Neural progenitor cell (in vitro differentiated cells): ENCODE measurements at regions not wholly inside any gene's neighbourhood (a gene's known extent, or its start where the extent isn't known, plus 50 kb on each side); places are given as distances from the start of the nearest gene placed in this dataset.

Source experiments
- DNase-seq: peaks from one replicate; pipeline ENCODE4 v3.0.0-alpha.2; 2016; ENCODE audit warnings: low spot score
- H2AFZ ChIP-seq: fragments of 200-600 bp; sonication (generic); replicated peaks from 2 replicates; pipeline ENCODE4 v1.6.1; 2016; ENCODE audit warnings: antibody characterized with exemption
- H3F3A ChIP-seq: fragments of 200-600 bp; sonication (generic); 2 replicates; pipeline ENCODE4 v1.6.1; 2016; ENCODE audit warnings: antibody characterized with exemption, low read depth
- H3K27ac ChIP-seq: fragments of 200-600 bp; sonication (generic); 2 replicates; pipeline ENCODE4 v1.5.1; 2016; ENCODE audit warnings: mild to moderate bottlenecking
- H3K27me3 ChIP-seq: fragments of 200-600 bp; sonication (generic); 2 replicates; pipeline ENCODE4 v1.6.1; 2016; ENCODE audit warnings: mild to moderate bottlenecking, moderate library complexity
- H3K36me3 ChIP-seq: fragments of 200-600 bp; sonication (generic); 2 replicates; pipeline ENCODE4 v1.5.1; 2016
- H3K4me1 ChIP-seq: fragments of 200-600 bp; sonication (generic); 2 replicates; pipeline ENCODE4 v1.6.1; 2016; ENCODE audit warnings: mixed run types
- H3K4me2 ChIP-seq: fragments of 200-600 bp; sonication (generic); 2 replicates; pipeline ENCODE4 v1.6.1; 2016
- H3K4me3 ChIP-seq: fragments of 200-600 bp; sonication (generic); 2 replicates; pipeline ENCODE4 v1.5.1; 2016
- H3K79me2 ChIP-seq: fragments of 200-600 bp; sonication (generic); 2 replicates; pipeline ENCODE4 v1.6.1; 2016; ENCODE audit warnings: low read depth
- H3K9ac ChIP-seq: fragments of 200-600 bp; sonication (generic); 2 replicates; pipeline ENCODE4 v1.6.1; 2016
- H3K9me3 ChIP-seq: fragments of 200-600 bp; sonication (generic); 2 replicates; pipeline ENCODE4 v1.5.1; 2016; ENCODE audit warnings: low read depth
- H4K20me1 ChIP-seq: fragments of 200-600 bp; sonication (generic); 2 replicates; pipeline ENCODE4 v1.6.1; 2016; ENCODE audit warnings: low read depth
- H3K27ac Mint-ChIP-seq: 3 replicates; pipeline ENCODE4 v1.8.0; 2021; ENCODE audit warnings: mixed read lengths
- H3K27me3 Mint-ChIP-seq: 2 replicates; pipeline ENCODE4 v1.8.0; 2022; ENCODE audit warnings: low read depth, mild to moderate bottlenecking, inconsistent platforms, moderate library complexity, mixed read lengths; ENCODE audit not compliant: insufficient read depth
- H3K36me3 Mint-ChIP-seq: 3 replicates; pipeline ENCODE4 v1.8.0; 2021; ENCODE audit warnings: mixed read lengths
- H3K4me1 Mint-ChIP-seq: 3 replicates; pipeline ENCODE4 v1.8.0; 2021; ENCODE audit warnings: mixed read lengths
- H3K4me3 Mint-ChIP-seq: 3 replicates; pipeline ENCODE4 v1.8.0; 2021; ENCODE audit warnings: mild to moderate bottlenecking, moderate library complexity, mixed read lengths
- H3K9me3 Mint-ChIP-seq: 3 replicates; pipeline ENCODE4 v1.8.0; 2020; ENCODE audit warnings: mixed read lengths
- EZH2 ChIP-seq: fragments of 200-600 bp; sonication (generic); IDR thresholded peaks from 2 replicates; pipeline ENCODE4 v1.6.1; 2017; ENCODE audit warnings: antibody characterized with exemption, mild to moderate bottlenecking, moderate library complexity
- EZH2phosphoT487 ChIP-seq: fragments of 200-600 bp; sonication (generic); IDR thresholded peaks from 2 replicates; pipeline ENCODE4 v1.6.1; 2017; ENCODE audit warnings: antibody characterized with exemption
- TF ChIP-seq, protein P1 (sequence below): fragments of 200-600 bp; sonication (generic); IDR thresholded peaks from 2 replicates; pipeline ENCODE4 v1.5.1; 2017; ENCODE audit warnings: antibody characterized with exemption, mild to moderate bottlenecking

DNA sequence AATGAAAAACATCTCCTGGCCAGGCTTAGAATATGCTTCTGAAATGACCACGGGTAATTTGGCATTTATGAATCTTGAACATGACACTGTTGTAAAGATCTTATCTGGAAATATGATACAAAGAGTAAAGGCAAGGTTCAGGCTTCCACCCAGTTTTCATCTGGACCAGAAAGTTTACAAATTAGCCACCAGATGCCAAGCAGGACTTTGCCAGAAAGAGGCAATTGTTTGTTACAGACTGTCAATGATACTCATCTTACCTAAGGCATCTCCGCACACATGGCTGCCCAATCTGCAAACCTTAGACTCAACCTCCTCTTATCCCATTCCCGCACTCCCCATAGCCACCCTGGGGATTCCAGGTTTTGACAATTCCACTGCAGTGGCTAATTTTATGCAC lies 795.3 kb downstream of the TYW1 start:
- no peaks in the 10 kb centered on the region for H3K9me3 Mint-ChIP-seq
- no peak overlapping the region for H3K27ac Mint-ChIP-seq
- Histone ChIP-seq H3K27ac (no peak overlapping the region), H3K27me3 (no peaks in the 10 kb centered on the region), H4K20me1 (no peaks in the 10 kb centered on the region), H3K36me3 (no peaks in the 10 kb centered on the region), H3K4me3 (no peak overlapping the region), H3K9ac (no peak overlapping the region), H2AFZ (no peak overlapping the region), H3K4me2 (no peak overlapping the region), H3K4me1 (no peaks in the 10 kb centered on the region), H3F3A (no peaks in the 10 kb centered on the region), H3K79me2 (no peaks in the 10 kb centered on the region), H3K9me3 (no peaks in the 10 kb centered on the region)
- no peaks in the 10 kb centered on the region for H3K36me3 Mint-ChIP-seq
- H3K4me1 Mint-ChIP-seq, result no peaks in the 10 kb centered on the region
- DNase-seq, result no peak
- H3K27me3 Mint-ChIP-seq, result peaks cover 10% of the 10 kb centered on the region
- no peak overlapping the region for H3K4me3 Mint-ChIP-seq
- TF ChIP-seq EZH2, result no peak
- no peak for TF ChIP-seq EZH2phosphoT487
- TF ChIP-seq, protein P1, sequence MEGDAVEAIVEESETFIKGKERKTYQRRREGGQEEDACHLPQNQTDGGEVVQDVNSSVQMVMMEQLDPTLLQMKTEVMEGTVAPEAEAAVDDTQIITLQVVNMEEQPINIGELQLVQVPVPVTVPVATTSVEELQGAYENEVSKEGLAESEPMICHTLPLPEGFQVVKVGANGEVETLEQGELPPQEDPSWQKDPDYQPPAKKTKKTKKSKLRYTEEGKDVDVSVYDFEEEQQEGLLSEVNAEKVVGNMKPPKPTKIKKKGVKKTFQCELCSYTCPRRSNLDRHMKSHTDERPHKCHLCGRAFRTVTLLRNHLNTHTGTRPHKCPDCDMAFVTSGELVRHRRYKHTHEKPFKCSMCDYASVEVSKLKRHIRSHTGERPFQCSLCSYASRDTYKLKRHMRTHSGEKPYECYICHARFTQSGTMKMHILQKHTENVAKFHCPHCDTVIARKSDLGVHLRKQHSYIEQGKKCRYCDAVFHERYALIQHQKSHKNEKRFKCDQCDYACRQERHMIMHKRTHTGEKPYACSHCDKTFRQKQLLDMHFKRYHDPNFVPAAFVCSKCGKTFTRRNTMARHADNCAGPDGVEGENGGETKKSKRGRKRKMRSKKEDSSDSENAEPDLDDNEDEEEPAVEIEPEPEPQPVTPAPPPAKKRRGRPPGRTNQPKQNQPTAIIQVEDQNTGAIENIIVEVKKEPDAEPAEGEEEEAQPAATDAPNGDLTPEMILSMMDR, result no peak

DNA sequence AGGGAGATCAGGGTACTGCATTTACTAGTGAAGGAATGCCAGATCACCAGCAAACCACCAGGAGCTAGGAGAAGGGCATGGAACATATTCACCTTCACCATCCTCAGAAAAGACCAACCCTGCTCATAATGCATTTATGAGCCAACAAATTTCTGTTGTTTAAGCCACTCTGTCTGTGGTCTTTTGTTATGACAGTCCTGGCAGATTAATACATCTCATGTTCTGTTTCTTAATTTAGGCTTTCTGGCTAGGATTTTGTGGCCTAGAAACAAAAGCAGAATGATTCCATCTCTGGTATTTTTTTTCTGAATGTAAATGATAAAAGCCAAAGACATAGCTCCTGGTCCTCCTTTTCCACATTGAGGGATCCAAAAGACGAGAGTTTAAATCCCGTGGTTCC lies 797.9 kb downstream of the TYW1 start:
- Mint-ChIP-seq H3K4me1 (no peaks in the 10 kb centered on the region), H3K27me3 (peaks cover 8% of the 10 kb centered on the region)
- H3K36me3 ChIP-seq, result no peaks in the 10 kb centered on the region

DNA sequence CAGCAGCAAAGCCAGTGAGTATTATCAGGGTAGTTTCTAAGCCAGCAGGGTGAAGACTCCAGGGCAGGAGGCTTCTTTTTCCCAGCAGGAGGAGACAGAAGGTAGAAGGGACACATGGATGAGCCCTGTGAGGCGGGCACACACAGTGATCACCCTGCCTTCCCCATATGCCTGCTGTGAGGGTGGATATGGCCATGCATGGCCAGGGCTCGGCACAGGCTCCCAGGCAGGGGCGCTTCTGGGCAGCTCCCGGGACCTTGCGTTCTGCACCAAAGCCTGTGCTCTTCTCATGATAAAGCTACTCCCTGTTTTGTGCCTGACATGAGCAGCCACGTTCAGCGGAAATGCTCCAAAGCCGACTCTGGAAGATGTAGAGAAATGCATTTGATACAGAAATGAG lies 807.2 kb downstream of the TYW1 start:
- Mint-ChIP-seq H3K27ac (no peak overlapping the region), H3K36me3 (no peaks in the 10 kb centered on the region), H3K27me3 (peaks cover 8% of the 10 kb centered on the region), H3K4me1 (no peaks in the 10 kb centered on the region), H3K4me3 (no peak overlapping the region), H3K9me3 (peaks cover 2% of the 10 kb centered on the region)
- no peaks in the 10 kb centered on the region for H4K20me1 ChIP-seq
- no peak overlapping the region for H3K4me3 ChIP-seq
- no peaks in the 10 kb centered on the region for H3K79me2 ChIP-seq
- no peaks in the 10 kb centered on the region for H3K36me3 ChIP-seq
- H3K27me3 ChIP-seq, result no peaks in the 10 kb centered on the region
- no peaks in the 10 kb centered on the region for H3F3A ChIP-seq
- no peak overlapping the region for H2AFZ ChIP-seq
- no peak overlapping the region for H3K9ac ChIP-seq
- H3K4me2 ChIP-seq, result no peak overlapping the region
- no peaks in the 10 kb centered on the region for H3K4me1 ChIP-seq
- H3K27ac ChIP-seq, result no peak overlapping the region
- H3K9me3 ChIP-seq, result no peaks in the 10 kb centered on the region
- no peak for DNase-seq
- TF ChIP-seq, protein P1, result no peak
- TF ChIP-seq EZH2, result no peak
- no peak for TF ChIP-seq EZH2phosphoT487

More for the DNA sequence above, 797.9 kb downstream of the TYW1 start:
- Histone ChIP-seq H3K27me3 (no peaks in the 10 kb centered on the region), H3K79me2 (no peaks in the 10 kb centered on the region), H3K4me1 (no peaks in the 10 kb centered on the region), H3K27ac (no peak overlapping the region), H2AFZ (no peak overlapping the region), H3K9ac (no peak overlapping the region), H3F3A (no peaks in the 10 kb centered on the region), H3K4me2 (no peak overlapping the region), H3K4me3 (no peak overlapping the region), H3K9me3 (no peaks in the 10 kb centered on the region), H4K20me1 (no peaks in the 10 kb centered on the region)
- TF ChIP-seq EZH2 (no peak), EZH2phosphoT487 (no peak)
- TF ChIP-seq, protein P1, result no peak
- Mint-ChIP-seq H3K27ac (no peak overlapping the region), H3K4me3 (no peak overlapping the region), H3K36me3 (no peaks in the 10 kb centered on the region), H3K9me3 (no peaks in the 10 kb centered on the region)
- no peak for DNase-seq
